ENCODE measurements at regions not wholly inside any gene's neighbourhood (a gene's known extent, or its start where the extent isn't known, plus 50 kb on each side); places are given as distances from the start of the nearest gene placed in this dataset.
"Not testable (repeated sequence)": the region's sequence is repeated elsewhere in the genome, so short reads cannot be mapped to it uniquely, and the experiment has no call there.

- TF ChIP-seq YY1 (tag by site-specific recombination; IDR thresholded peaks at IDR 0.05); ZNF10 (tag by site-specific recombination; IDR thresholded peaks at IDR 0.05); ZNF18 (tag by site-specific recombination; IDR thresholded peaks at IDR 0.05); ZNF433 (tag by site-specific recombination; IDR thresholded peaks at IDR 0.05; ENCODE audit: low read depth); ZNF157 (tag by site-specific recombination; IDR thresholded peaks at IDR 0.05): not testable (repeated sequence)
- TF ChIP-seq, protein P1, sequence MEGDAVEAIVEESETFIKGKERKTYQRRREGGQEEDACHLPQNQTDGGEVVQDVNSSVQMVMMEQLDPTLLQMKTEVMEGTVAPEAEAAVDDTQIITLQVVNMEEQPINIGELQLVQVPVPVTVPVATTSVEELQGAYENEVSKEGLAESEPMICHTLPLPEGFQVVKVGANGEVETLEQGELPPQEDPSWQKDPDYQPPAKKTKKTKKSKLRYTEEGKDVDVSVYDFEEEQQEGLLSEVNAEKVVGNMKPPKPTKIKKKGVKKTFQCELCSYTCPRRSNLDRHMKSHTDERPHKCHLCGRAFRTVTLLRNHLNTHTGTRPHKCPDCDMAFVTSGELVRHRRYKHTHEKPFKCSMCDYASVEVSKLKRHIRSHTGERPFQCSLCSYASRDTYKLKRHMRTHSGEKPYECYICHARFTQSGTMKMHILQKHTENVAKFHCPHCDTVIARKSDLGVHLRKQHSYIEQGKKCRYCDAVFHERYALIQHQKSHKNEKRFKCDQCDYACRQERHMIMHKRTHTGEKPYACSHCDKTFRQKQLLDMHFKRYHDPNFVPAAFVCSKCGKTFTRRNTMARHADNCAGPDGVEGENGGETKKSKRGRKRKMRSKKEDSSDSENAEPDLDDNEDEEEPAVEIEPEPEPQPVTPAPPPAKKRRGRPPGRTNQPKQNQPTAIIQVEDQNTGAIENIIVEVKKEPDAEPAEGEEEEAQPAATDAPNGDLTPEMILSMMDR (tag by site-specific recombination; IDR thresholded peaks at IDR 0.05), result not testable (repeated sequence)
- TF ChIP-seq, protein P2, sequence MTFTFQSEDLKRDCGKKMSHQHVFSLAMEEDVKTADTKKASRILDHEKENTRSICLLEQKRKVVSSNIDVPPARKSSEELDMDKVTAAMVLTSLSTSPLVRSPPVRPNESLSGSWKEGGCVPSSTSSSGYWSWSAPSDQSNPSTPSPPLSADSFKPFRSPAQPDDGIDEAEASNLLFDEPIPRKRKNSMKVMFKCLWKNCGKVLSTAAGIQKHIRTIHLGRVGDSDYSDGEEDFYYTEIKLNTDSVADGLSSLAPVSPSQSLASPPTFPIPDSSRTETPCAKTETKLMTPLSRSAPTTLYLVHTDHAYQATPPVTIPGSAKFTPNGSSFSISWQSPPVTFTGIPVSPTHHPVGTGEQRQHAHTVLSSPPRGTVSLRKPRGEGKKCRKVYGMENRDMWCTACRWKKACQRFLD (tag by site-specific recombination; IDR thresholded peaks at IDR 0.05), result not testable (repeated sequence)
These were observed 77.2 kb upstream of the CCZ1B start for GRCh38 chr7:6903289-6903688.
